ENCODE measurements at regions not wholly inside any gene's neighbourhood (a gene's known extent, or its start where the extent isn't known, plus 50 kb on each side); places are given as distances from the start of the nearest gene placed in this dataset.
"Not testable (repeated sequence)": the region's sequence is repeated elsewhere in the genome, so short reads cannot be mapped to it uniquely, and the experiment has no call there.

- CTCF ChIA-PET = no interaction called here
- no peak for DNase-seq
- Mint-ChIP-seq H3K9me3 (ENCODE audit: low read depth, unreplicated experiment) (peaks cover 4% of the 10 kb centered on the region), H3K4me3 (ENCODE audit: low read depth, unreplicated experiment) (no peak overlapping the region), H3K27ac (ENCODE audit: unreplicated experiment) (no peak overlapping the region), H3K36me3 (ENCODE audit: insufficient read depth, unreplicated experiment) (no peaks in the 10 kb centered on the region), H3K27me3 (ENCODE audit: unreplicated experiment) (peaks cover 17% of the 10 kb centered on the region), H3K4me1 (ENCODE audit: low read depth, unreplicated experiment) (no peaks in the 10 kb centered on the region)
- no peak for TF ChIP-seq CTCF (IDR thresholded peaks at IDR 0.05; ENCODE audit: unreplicated experiment)
- no TSS peak for BruUV-seq (replicated peaks)
- intact Hi-C loops (cut with micrococcal nuclease; ENCODE audit: unreplicated experiment) = no loop called here
Observed at GRCh38 chr5:127216143-127216542, 74.5 kb upstream of the MEGF10 start.

- BruUV-seq (replicated peaks) = no TSS peak
- Mint-ChIP-seq H3K9me3 (ENCODE audit: low read depth, unreplicated experiment) (peaks cover 4% of the 10 kb centered on the region), H3K4me1 (ENCODE audit: low read depth, unreplicated experiment) (no peaks in the 10 kb centered on the region), H3K4me3 (ENCODE audit: low read depth, unreplicated experiment) (no peak overlapping the region), H3K27me3 (ENCODE audit: unreplicated experiment) (peaks cover 17% of the 10 kb centered on the region), H3K36me3 (ENCODE audit: insufficient read depth, unreplicated experiment) (no peaks in the 10 kb centered on the region), H3K27ac (ENCODE audit: unreplicated experiment) (no peak overlapping the region)
- no peak for TF ChIP-seq CTCF (IDR thresholded peaks at IDR 0.05; ENCODE audit: unreplicated experiment)
- CTCF ChIA-PET = no interaction called here
- intact Hi-C loops (cut with micrococcal nuclease; ENCODE audit: unreplicated experiment) = no loop called here
- no peak for DNase-seq
Observed at GRCh38 chr5:127216898-127217675, 73.5 kb upstream of the MEGF10 start.

- CTCF ChIA-PET; H3K4me3 Mint-ChIP-seq (ENCODE audit: low read depth, unreplicated experiment); H3K27ac Mint-ChIP-seq (ENCODE audit: unreplicated experiment); H3K4me1 Mint-ChIP-seq (ENCODE audit: low read depth, unreplicated experiment); intact Hi-C loops (cut with micrococcal nuclease; ENCODE audit: unreplicated experiment); BruUV-seq (replicated peaks); DNase-seq; H3K36me3 Mint-ChIP-seq (ENCODE audit: insufficient read depth, unreplicated experiment); H3K9me3 Mint-ChIP-seq (ENCODE audit: low read depth, unreplicated experiment): not testable (repeated sequence)
- peaks cover 17% of the 10 kb centered on the region for H3K27me3 Mint-ChIP-seq (ENCODE audit: unreplicated experiment)
Observed at GRCh38 chr5:127221936-127222335, 68.7 kb upstream of the MEGF10 start.

GRCh38 chr5:127222571-127223156 is 67.9 kb upstream of the MEGF10 start:
- peaks cover 17% of the 10 kb centered on the region for H3K27me3 Mint-ChIP-seq (ENCODE audit: unreplicated experiment)
- H3K9me3 Mint-ChIP-seq (ENCODE audit: low read depth, unreplicated experiment); H3K27ac Mint-ChIP-seq (ENCODE audit: unreplicated experiment); CTCF ChIA-PET; H3K4me3 Mint-ChIP-seq (ENCODE audit: low read depth, unreplicated experiment); H3K4me1 Mint-ChIP-seq (ENCODE audit: low read depth, unreplicated experiment); BruUV-seq (replicated peaks); H3K36me3 Mint-ChIP-seq (ENCODE audit: insufficient read depth, unreplicated experiment); DNase-seq; intact Hi-C loops (cut with micrococcal nuclease; ENCODE audit: unreplicated experiment): not testable (repeated sequence)

- no TSS peak for BruUV-seq (replicated peaks)
- no peak overlapping the region for H3K27ac Mint-ChIP-seq (ENCODE audit: unreplicated experiment)
- TF ChIP-seq CTCF (IDR thresholded peaks at IDR 0.05; ENCODE audit: unreplicated experiment) = no peak
- H3K27me3 Mint-ChIP-seq (ENCODE audit: unreplicated experiment) = peaks cover 11% of the 10 kb centered on the region
- no peak overlapping the region for H3K4me3 Mint-ChIP-seq (ENCODE audit: low read depth, unreplicated experiment)
- peaks cover 4% of the 10 kb centered on the region for H3K9me3 Mint-ChIP-seq (ENCODE audit: low read depth, unreplicated experiment)
- CTCF ChIA-PET = no interaction called here
- no peaks in the 10 kb centered on the region for H3K4me1 Mint-ChIP-seq (ENCODE audit: low read depth, unreplicated experiment)
- H3K36me3 Mint-ChIP-seq (ENCODE audit: insufficient read depth, unreplicated experiment) = no peaks in the 10 kb centered on the region
- no peak for DNase-seq
- intact Hi-C loops (cut with micrococcal nuclease; ENCODE audit: unreplicated experiment) = no loop called here
Observed at GRCh38 chr5:127223256-127223974, 67.2 kb upstream of the MEGF10 start.

Data from Calu3 (cell line).